Mammary epithelial cell (primary cell): ENCODE measurements at regions not wholly inside any gene's neighbourhood (a gene's known extent, or its start where the extent isn't known, plus 50 kb on each side); places are given as distances from the start of the nearest gene placed in this dataset.

Experiments used
- EZH2 ChIP-seq: IDR thresholded peaks from 2 replicates; pipeline ENCODE4 v1.6.1; 2012; ENCODE audit warnings: low read length, inconsistent platforms, borderline replicate concordance
- TF ChIP-seq, protein P1 (sequence below), 2 donors: IDR thresholded peaks in 1 of 2; conservative IDR thresholded peaks in 1 of 2; 2 replicates each; pipeline ENCODE4 v1.5.1; 2011 to 2012; ENCODE audit warnings: inconsistent platforms in 2 of 2, low read length in 2 of 2, mild to moderate bottlenecking in 2 of 2, control low read depth in 1 of 2, low read depth in 1 of 2; ENCODE audit not compliant: insufficient read depth in 1 of 2; ENCODE audit errors: extremely low read depth in 1 of 2

DNA sequence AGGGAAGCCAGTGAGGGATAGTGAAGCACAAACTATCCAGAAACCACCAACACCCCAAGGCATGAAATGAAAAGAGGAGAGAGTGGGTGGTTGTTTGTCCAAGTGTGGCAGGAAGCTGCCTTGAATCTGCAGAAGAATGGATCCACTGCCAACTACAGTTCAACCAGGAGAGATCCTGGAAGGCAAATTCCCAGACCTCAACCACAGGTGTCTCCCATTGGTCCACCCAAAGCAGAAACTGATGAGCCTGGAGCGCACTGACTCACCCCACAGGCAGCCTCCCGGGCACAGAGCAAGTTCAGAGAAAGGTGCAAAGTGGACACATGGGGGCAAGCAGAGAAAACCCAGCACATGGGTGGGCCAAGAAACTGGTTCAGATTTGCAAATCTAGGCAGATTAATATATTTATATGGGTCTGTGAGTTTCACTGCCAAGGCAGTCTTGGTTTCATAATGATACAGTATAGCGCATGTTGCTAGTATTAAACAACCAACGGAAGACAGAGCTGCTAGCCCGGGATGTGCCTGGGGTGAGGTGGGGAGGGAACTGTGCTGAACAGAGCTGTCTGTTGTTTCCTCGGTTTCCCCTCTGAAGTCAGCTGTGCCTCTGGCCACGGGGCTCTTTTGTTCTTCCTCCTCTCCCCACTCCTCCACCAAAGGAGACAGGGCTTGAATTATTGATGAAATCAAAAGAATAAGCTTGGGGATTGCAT is 416.2 kb upstream of the CCDC196 start:
- TF ChIP-seq EZH2 = no peak
- TF ChIP-seq, protein P1, sequence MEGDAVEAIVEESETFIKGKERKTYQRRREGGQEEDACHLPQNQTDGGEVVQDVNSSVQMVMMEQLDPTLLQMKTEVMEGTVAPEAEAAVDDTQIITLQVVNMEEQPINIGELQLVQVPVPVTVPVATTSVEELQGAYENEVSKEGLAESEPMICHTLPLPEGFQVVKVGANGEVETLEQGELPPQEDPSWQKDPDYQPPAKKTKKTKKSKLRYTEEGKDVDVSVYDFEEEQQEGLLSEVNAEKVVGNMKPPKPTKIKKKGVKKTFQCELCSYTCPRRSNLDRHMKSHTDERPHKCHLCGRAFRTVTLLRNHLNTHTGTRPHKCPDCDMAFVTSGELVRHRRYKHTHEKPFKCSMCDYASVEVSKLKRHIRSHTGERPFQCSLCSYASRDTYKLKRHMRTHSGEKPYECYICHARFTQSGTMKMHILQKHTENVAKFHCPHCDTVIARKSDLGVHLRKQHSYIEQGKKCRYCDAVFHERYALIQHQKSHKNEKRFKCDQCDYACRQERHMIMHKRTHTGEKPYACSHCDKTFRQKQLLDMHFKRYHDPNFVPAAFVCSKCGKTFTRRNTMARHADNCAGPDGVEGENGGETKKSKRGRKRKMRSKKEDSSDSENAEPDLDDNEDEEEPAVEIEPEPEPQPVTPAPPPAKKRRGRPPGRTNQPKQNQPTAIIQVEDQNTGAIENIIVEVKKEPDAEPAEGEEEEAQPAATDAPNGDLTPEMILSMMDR (conservative IDR thresholded peaks at IDR 0.05 in 1 of 2, IDR thresholded peaks at IDR 0.05 in 1 of 2; ENCODE audit: extremely low read depth in 1 of 2, insufficient read depth in 1 of 2, low read depth in 1 of 2, low read length in 2 of 2) = no peak
